BLaER1 (cell line): ENCODE measurements at regions not wholly inside any gene's neighbourhood (a gene's known extent, or its start where the extent isn't known, plus 50 kb on each side); places are given as distances from the start of the nearest gene placed in this dataset.

Experiments used
- H3K27ac ChIP-seq: shearing (Covaris generic); formaldehyde crosslinking; 2 replicates; pipeline ENCODE4 v1.8.1; 2022
- H3K27me3 ChIP-seq: shearing (Covaris generic); formaldehyde crosslinking; 2 replicates; pipeline ENCODE4 v1.8.1; 2022
- H3K36me3 ChIP-seq: shearing (Covaris generic); formaldehyde crosslinking; 2 replicates; pipeline ENCODE4 v1.8.1; 2022
- H3K4me1 ChIP-seq: shearing (Covaris generic); formaldehyde crosslinking; 2 replicates; pipeline ENCODE4 v1.8.1; 2022
- H3K4me2 ChIP-seq: shearing (Covaris generic); formaldehyde crosslinking; 2 replicates; pipeline ENCODE4 v1.8.1; 2022
- H3K4me3 ChIP-seq: shearing (Covaris generic); formaldehyde crosslinking; 2 replicates; pipeline ENCODE4 v1.8.1; 2022
- H3K9ac ChIP-seq: shearing (Covaris generic); formaldehyde crosslinking; 2 replicates; pipeline ENCODE4 v1.8.1; 2022
- H3K9me3 ChIP-seq: shearing (Covaris generic); formaldehyde crosslinking; 2 replicates; pipeline ENCODE4 v1.8.1; 2022
- H4K20me1 ChIP-seq: shearing (Covaris generic); formaldehyde crosslinking; 2 replicates; pipeline ENCODE4 v1.8.1; 2022
- Cebpa-rat ChIP-seq: shearing (Covaris generic); IDR thresholded peaks from 2 replicates; pipeline ENCODE4 v1.8.1; 2022

GRCh38 chr1:193472430-193472829 lies 286.0 kb upstream of the B3GALT2 start:
- Histone ChIP-seq H3K9ac (no peak overlapping the region), H3K4me3 (no peak overlapping the region), H4K20me1 (no peaks in the 10 kb centered on the region), H3K4me2 (no peak overlapping the region), H3K4me1 (no peaks in the 10 kb centered on the region), H3K9me3 (no peaks in the 10 kb centered on the region), H3K36me3 (no peaks in the 10 kb centered on the region), H3K27me3 (no peaks in the 10 kb centered on the region), H3K27ac (no peak overlapping the region)
- no peak for TF ChIP-seq Cebpa-rat

GRCh38 chr1:193471981-193472380 lies 285.6 kb upstream of the B3GALT2 start:
- H3K9me3 ChIP-seq = no peaks in the 10 kb centered on the region
- no peak overlapping the region for H3K4me2 ChIP-seq
- no peaks in the 10 kb centered on the region for H4K20me1 ChIP-seq
- no peaks in the 10 kb centered on the region for H3K27me3 ChIP-seq
- no peaks in the 10 kb centered on the region for H3K4me1 ChIP-seq
- H3K9ac ChIP-seq = no peak overlapping the region
- no peak overlapping the region for H3K4me3 ChIP-seq
- no peaks in the 10 kb centered on the region for H3K36me3 ChIP-seq
- no peak for TF ChIP-seq Cebpa-rat
- H3K27ac ChIP-seq = no peak overlapping the region

- Histone ChIP-seq H3K27ac (no peak overlapping the region), H3K9me3 (no peaks in the 10 kb centered on the region), H3K4me3 (no peak overlapping the region), H3K36me3 (no peaks in the 10 kb centered on the region), H4K20me1 (no peaks in the 10 kb centered on the region), H3K27me3 (no peaks in the 10 kb centered on the region), H3K9ac (no peak overlapping the region), H3K4me2 (no peak overlapping the region), H3K4me1 (no peaks in the 10 kb centered on the region)
- TF ChIP-seq Cebpa-rat = no peak
Observed at GRCh38 chr1:193463326-193463932, 277.0 kb upstream of the B3GALT2 start.

GRCh38 chr1:193462629-193463320 lies 276.4 kb upstream of the B3GALT2 start:
- H4K20me1 ChIP-seq = no peaks in the 10 kb centered on the region
- H3K27ac ChIP-seq = no peak overlapping the region
- H3K36me3 ChIP-seq = no peaks in the 10 kb centered on the region
- no peaks in the 10 kb centered on the region for H3K4me1 ChIP-seq
- no peaks in the 10 kb centered on the region for H3K27me3 ChIP-seq
- H3K9ac ChIP-seq = no peak overlapping the region
- H3K4me2 ChIP-seq = no peak overlapping the region
- H3K9me3 ChIP-seq = no peaks in the 10 kb centered on the region
- TF ChIP-seq Cebpa-rat = no peak
- no peak overlapping the region for H3K4me3 ChIP-seq

GRCh38 chr1:193458628-193459027 lies 272.2 kb upstream of the B3GALT2 start:
- no peaks in the 10 kb centered on the region for H3K27me3 ChIP-seq
- TF ChIP-seq Cebpa-rat = no peak
- H3K36me3 ChIP-seq = no peaks in the 10 kb centered on the region
- H3K4me2 ChIP-seq = no peak overlapping the region
- no peaks in the 10 kb centered on the region for H3K9me3 ChIP-seq
- no peak overlapping the region for H3K4me3 ChIP-seq
- no peaks in the 10 kb centered on the region for H4K20me1 ChIP-seq
- no peak overlapping the region for H3K9ac ChIP-seq
- H3K27ac ChIP-seq = no peak overlapping the region
- no peaks in the 10 kb centered on the region for H3K4me1 ChIP-seq

- Histone ChIP-seq H3K27me3 (no peaks in the 10 kb centered on the region), H3K4me3 (no peak overlapping the region), H3K4me2 (no peak overlapping the region), H3K27ac (no peak overlapping the region), H3K4me1 (no peaks in the 10 kb centered on the region), H3K36me3 (no peaks in the 10 kb centered on the region), H4K20me1 (no peaks in the 10 kb centered on the region), H3K9me3 (no peaks in the 10 kb centered on the region), H3K9ac (no peak overlapping the region)
- no peak for TF ChIP-seq Cebpa-rat
Observed at GRCh38 chr1:193457676-193458075, 271.3 kb upstream of the B3GALT2 start.

GRCh38 chr1:193456811-193457280 lies 270.4 kb upstream of the B3GALT2 start:
- H3K4me3 ChIP-seq = no peak overlapping the region
- no peaks in the 10 kb centered on the region for H3K9me3 ChIP-seq
- no peak for TF ChIP-seq Cebpa-rat
- H3K36me3 ChIP-seq = no peaks in the 10 kb centered on the region
- no peaks in the 10 kb centered on the region for H3K27me3 ChIP-seq
- no peaks in the 10 kb centered on the region for H3K4me1 ChIP-seq
- no peak overlapping the region for H3K27ac ChIP-seq
- H4K20me1 ChIP-seq = no peaks in the 10 kb centered on the region
- H3K4me2 ChIP-seq = no peak overlapping the region
- no peak overlapping the region for H3K9ac ChIP-seq

- H3K36me3 ChIP-seq = no peaks in the 10 kb centered on the region
- no peaks in the 10 kb centered on the region; the same call in 1 of the 2 replicates for H3K4me1 ChIP-seq
- no peak overlapping the region for H3K4me2 ChIP-seq
- H3K27ac ChIP-seq = no peak overlapping the region
- no peak overlapping the region for H3K9ac ChIP-seq
- TF ChIP-seq Cebpa-rat = no peak
- no peaks in the 10 kb centered on the region for H3K9me3 ChIP-seq
- no peaks in the 10 kb centered on the region for H3K27me3 ChIP-seq
- no peaks in the 10 kb centered on the region for H4K20me1 ChIP-seq
- H3K4me3 ChIP-seq = no peak overlapping the region
Observed at GRCh38 chr1:193451606-193452005, 265.2 kb upstream of the B3GALT2 start.

GRCh38 chr1:193451001-193451400 lies 264.6 kb upstream of the B3GALT2 start:
- Histone ChIP-seq H4K20me1 (no peaks in the 10 kb centered on the region), H3K36me3 (no peaks in the 10 kb centered on the region), H3K4me1 (no peaks in the 10 kb centered on the region; the same call in 1 of the 2 replicates), H3K4me3 (no peak overlapping the region), H3K9me3 (no peaks in the 10 kb centered on the region), H3K4me2 (no peak overlapping the region), H3K27me3 (no peaks in the 10 kb centered on the region), H3K9ac (no peak overlapping the region), H3K27ac (no peak overlapping the region)
- no peak for TF ChIP-seq Cebpa-rat

- no peak overlapping the region for H3K9ac ChIP-seq
- H3K27ac ChIP-seq = no peak overlapping the region
Observed at GRCh38 chr1:193448682-193449461, 262.5 kb upstream of the B3GALT2 start.

More at GRCh38 chr1:193448682-193449461, 262.5 kb upstream of the B3GALT2 start:
- H3K4me3 ChIP-seq = no peak overlapping the region
- H3K4me2 ChIP-seq = no peak overlapping the region
- H3K36me3 ChIP-seq = no peaks in the 10 kb centered on the region
- no peak for TF ChIP-seq Cebpa-rat
- no peaks in the 10 kb centered on the region; the same call in 1 of the 2 replicates for H3K4me1 ChIP-seq
- H4K20me1 ChIP-seq = no peaks in the 10 kb centered on the region
- no peaks in the 10 kb centered on the region for H3K27me3 ChIP-seq
- H3K9me3 ChIP-seq = no peaks in the 10 kb centered on the region
